ENCODE measurements at regions not wholly inside any gene's neighbourhood (a gene's known extent, or its start where the extent isn't known, plus 50 kb on each side); places are given as distances from the start of the nearest gene placed in this dataset.

- FAIRE-seq (no peak), ATAC-seq (no peak), DNase-seq (ENCODE audit: low read depth, low spot score) (no peak)
- CTCF ChIA-PET = no interaction called here
- H3K36me3 ChIP-seq (ENCODE audit: control insufficient read depth in 2 of 2, insufficient read depth in 2 of 2, low read length in 1 of 2) = no peaks in the 10 kb centered on the region
- intact Hi-C loops (cut with micrococcal nuclease; ENCODE audit: unreplicated experiment) = no loop called here
- H3K4me2 ChIP-seq (ENCODE audit: control insufficient read depth, insufficient read depth) = no peak overlapping the region
- in situ Hi-C loops (cut with MboI) = no loop called here
- no peaks in the 10 kb centered on the region for H3K79me2 ChIP-seq (ENCODE audit: control insufficient read depth, insufficient read depth, low read length)
- no peaks in the 10 kb centered on the region for H3K4me1 ChIP-seq (ENCODE audit: control insufficient read depth, insufficient read depth, low read length)
- no peaks in the 10 kb centered on the region for H3K9me3 ChIP-seq (replicated peaks; ENCODE audit: control insufficient read depth, insufficient read depth, low read length)
- BruUV-seq (replicated peaks) = no TSS peak
- SMC1A ChIA-PET (ENCODE audit: uncharacterized antibody, unreplicated experiment) = interaction anchor here (1.2 kb wide), 1 partner anchor 11 kb away, joined by 5 read pairs; no protein-coding TSS in a partner anchor
- RAD21 ChIA-PET (ENCODE audit: unreplicated experiment) = no interaction called here
- no peak overlapping the region for H2AFZ ChIP-seq (ENCODE audit: control insufficient read depth, low read depth, low read length)
- no peak overlapping the region for H3K9ac ChIP-seq (ENCODE audit: control insufficient read depth, insufficient read depth, low read length)
- POLR2A ChIA-PET = no interaction called here
- H3K4me3 ChIP-seq = no peak overlapping the region
- no peaks in the 10 kb centered on the region for H3K27me3 ChIP-seq (replicated peaks in 1 of 2; ENCODE audit: control insufficient read depth in 2 of 2, insufficient read depth in 2 of 2, low read length in 1 of 2)
- H3K27ac ChIP-seq (ENCODE audit: control insufficient read depth, insufficient read depth) = no peak overlapping the region
- no peaks in the 10 kb centered on the region for H4K20me1 ChIP-seq (ENCODE audit: control insufficient read depth, insufficient read depth)
- WGBS (ENCODE audit: insufficient coverage, insufficient replicate concordance, low lambda C conversion rate, missing lambda C conversion rate) = 20% methylated on average over 3 of the region's 3 CpGs
- no peak for TF ChIP-seq SIN3A (IDR thresholded peaks at IDR 0.05; ENCODE audit: low read depth, low read length)
- TF ChIP-seq MEF2B (IDR thresholded peaks at IDR 0.05; ENCODE audit: partially characterized antibody, poor library complexity, severe bottlenecking) = no peak
- no peak for TF ChIP-seq DPF2 (IDR thresholded peaks at IDR 0.05)
- no peak for TF ChIP-seq SUPT20H (IDR thresholded peaks at IDR 0.05; ENCODE audit: borderline replicate concordance, control insufficient read depth, low read depth, low read length)
- TF ChIP-seq ATF2 (IDR thresholded peaks at IDR 0.05; ENCODE audit: low read length) = no peak
- no peak for TF ChIP-seq USF1 (IDR thresholded peaks at IDR 0.05; ENCODE audit: borderline replicate concordance, extremely low read length, insufficient read depth, low read depth, low read length)
- no peak for TF ChIP-seq BHLHE40 (IDR thresholded peaks at IDR 0.05; ENCODE audit: borderline replicate concordance in 1 of 2, low read depth in 2 of 2, low read length in 1 of 2)
- TF ChIP-seq RELB (IDR thresholded peaks at IDR 0.05; ENCODE audit: low read depth) = no peak
- TF ChIP-seq POLR2AphosphoS5 (IDR thresholded peaks at IDR 0.05; ENCODE audit: low read length) = no peak
- no peak for TF ChIP-seq ETV6 (conservative IDR thresholded peaks at IDR 0.05 in 1 of 2, IDR thresholded peaks at IDR 0.05 in 1 of 2; ENCODE audit: borderline replicate concordance in 1 of 2, low read depth in 1 of 2)
- TF ChIP-seq ZNF592 (IDR thresholded peaks at IDR 0.05) = no peak
- no peak for TF ChIP-seq SREBF1 (IDR thresholded peaks at IDR 0.05; ENCODE audit: low read length)
Observed at GRCh38 chr7:79927116-79927515, 207.5 kb upstream of the GNAI1 start.
